ENCODE measurements at regions not wholly inside any gene's neighbourhood (a gene's known extent, or its start where the extent isn't known, plus 50 kb on each side); places are given as distances from the start of the nearest gene placed in this dataset.
"Not testable (repeated sequence)": the region's sequence is repeated elsewhere in the genome, so short reads cannot be mapped to it uniquely, and the experiment has no call there.

GRCh38 chr7:136303162-136303561 is 326.0 kb upstream of the MTPN start:
- no peak for DNase-seq

GRCh38 chr7:136302049-136302448 is 324.9 kb upstream of the MTPN start:
- DNase-seq, result no peak

- DNase-seq, result no peak
Observed at GRCh38 chr7:136294977-136295376, 317.8 kb upstream of the MTPN start.

- DNase-seq, result no peak
Observed at GRCh38 chr7:136293841-136294391, 316.8 kb upstream of the MTPN start.

GRCh38 chr7:136293272-136293671 is 316.1 kb upstream of the MTPN start:
- DNase-seq, result no peak

GRCh38 chr7:136292365-136292764 is 315.2 kb upstream of the MTPN start:
- no peak for DNase-seq

- no peak for DNase-seq
Observed at GRCh38 chr7:136290351-136290750, 313.2 kb upstream of the MTPN start.

- DNase-seq, result no peak
Observed at GRCh38 chr7:136278057-136278456, 300.9 kb upstream of the MTPN start.

- no peak for DNase-seq
Observed at GRCh38 chr7:136275794-136276193, 298.6 kb upstream of the MTPN start.

GRCh38 chr7:136274636-136275345 is 297.6 kb upstream of the MTPN start:
- DNase-seq, result no peak

GRCh38 chr7:136272934-136273333 is 295.8 kb upstream of the MTPN start:
- DNase-seq, result no peak

GRCh38 chr7:136267822-136268221 is 290.7 kb upstream of the MTPN start:
- DNase-seq, result no peak

GRCh38 chr7:136266457-136266856 is 289.3 kb upstream of the MTPN start:
- DNase-seq, result no peak

- DNase-seq, result not testable (repeated sequence)
Observed at GRCh38 chr7:136264304-136264703, 287.1 kb upstream of the MTPN start.

- not testable (repeated sequence) for DNase-seq
Observed at GRCh38 chr7:136263112-136263860, 286.1 kb upstream of the MTPN start.

GRCh38 chr7:136260591-136260990 is 283.4 kb upstream of the MTPN start:
- DNase-seq, result not testable (repeated sequence)

GRCh38 chr7:136259074-136259473 is 281.9 kb upstream of the MTPN start:
- no peak for DNase-seq

GRCh38 chr7:136256491-136256890 is 279.3 kb upstream of the MTPN start:
- DNase-seq, result no peak

- no peak for DNase-seq
Observed at GRCh38 chr7:136254148-136254547, 277.0 kb upstream of the MTPN start.

GRCh38 chr7:136251826-136252225 is 274.7 kb upstream of the MTPN start:
- no peak for DNase-seq

GRCh38 chr7:136247211-136247610 is 270.1 kb upstream of the MTPN start:
- DNase-seq, result no peak

- DNase-seq, result no peak
Observed at GRCh38 chr7:136245327-136246004, 268.3 kb upstream of the MTPN start.

- DNase-seq, result no peak
Observed at GRCh38 chr7:136234040-136234439, 256.9 kb upstream of the MTPN start.

GRCh38 chr7:136230210-136230609 is 253.1 kb upstream of the MTPN start:
- DNase-seq, result no peak
